AG04450 (cell line): ENCODE measurements at regions not wholly inside any gene's neighbourhood (a gene's known extent, or its start where the extent isn't known, plus 50 kb on each side); places are given as distances from the start of the nearest gene placed in this dataset.

Experiments
- CTCF ChIA-PET: fragments of 300-600, 350-600 bp; formaldehyde crosslinking; extraction: SDS; loops from one replicate; lab custom pipeline; 2022; ENCODE audit warnings: antibody characterized with exemption, inconsistent platforms; lab: Charles Lee
- POLR2A ChIA-PET: fragments of 350-600 bp; formaldehyde crosslinking; extraction: SDS; loops from one replicate; lab custom pipeline; 2021; ENCODE audit warnings: antibody characterized with exemption, inconsistent platforms; lab: Yijun Ruan, JAX
- DNase-seq: peaks from one replicate; pipeline ENCODE4 v3.0.0-alpha.2; 2011; ENCODE audit warnings: low read depth, low spot score
- H3K27ac ChIP-seq: one replicate; pipeline ENCODE4 v1.5.1; 2012; ENCODE audit warnings: low read depth, low read length, control low read depth
- H3K27me3 ChIP-seq: one replicate; pipeline ENCODE4 v1.6.0; 2012; ENCODE audit warnings: low read length; ENCODE audit not compliant: control insufficient read depth, insufficient read depth
- H3K4me3 ChIP-seq: 2 replicates; pipeline ENCODE4 v1.5.1; 2011; ENCODE audit warnings: mild to moderate bottlenecking, low read depth, low read length, control low read depth
- H3K9me3 ChIP-seq: 2 replicates; pipeline ENCODE4 v1.5.1; 2012; ENCODE audit warnings: low read length; ENCODE audit not compliant: control insufficient read depth, insufficient read depth
- CTCF ChIP-seq: IDR thresholded peaks from 2 replicates; pipeline ENCODE4 v1.5.1; 2011; ENCODE audit warnings: low read depth, low read length, control low read depth, inconsistent platforms

GRCh38 chr5:86411596-86411995 is 206.1 kb upstream of the COX7C start:
- POLR2A ChIA-PET: no interaction called here
- CTCF ChIA-PET: no interaction called here
- DNase-seq: no peak
- no peak for TF ChIP-seq CTCF
- no peak overlapping the region for H3K27ac ChIP-seq
- no peaks in the 10 kb centered on the region; the same call in 1 of the 2 replicates for H3K9me3 ChIP-seq
- no peak overlapping the region for H3K4me3 ChIP-seq
- no peaks in the 10 kb centered on the region for H3K27me3 ChIP-seq

GRCh38 chr5:86427158-86427557 is 190.6 kb upstream of the COX7C start:
- no peak for DNase-seq
- H3K27ac ChIP-seq: no peak overlapping the region
- CTCF ChIA-PET: no interaction called here
- POLR2A ChIA-PET: no interaction called here
- H3K4me3 ChIP-seq: no peak overlapping the region
- H3K9me3 ChIP-seq: no peaks in the 10 kb centered on the region
- no peak for TF ChIP-seq CTCF
- H3K27me3 ChIP-seq: no peaks in the 10 kb centered on the region

DNA sequence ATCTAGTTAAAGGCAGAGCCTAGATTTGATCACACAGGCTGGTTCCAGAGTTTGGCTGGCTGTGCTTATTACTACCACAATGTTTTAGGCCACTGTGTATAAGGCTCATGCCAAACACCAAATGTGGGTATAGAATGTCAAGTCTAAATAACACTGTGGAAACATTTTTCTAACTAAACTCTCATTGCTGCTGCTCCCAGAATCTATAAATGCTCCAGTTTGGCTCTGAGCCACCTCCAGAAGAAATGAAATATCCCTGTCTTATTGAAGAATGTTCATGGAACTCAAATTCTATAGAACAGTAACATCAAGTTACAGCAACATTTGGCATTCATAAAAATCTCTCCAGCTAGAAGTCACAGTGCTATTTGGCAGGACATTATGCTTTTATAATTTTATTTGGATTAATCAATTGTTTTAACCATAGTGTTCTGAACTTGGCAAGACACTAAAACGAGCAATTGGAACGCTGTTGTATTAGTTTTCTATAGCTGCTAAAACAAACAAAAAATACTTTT is 178.1 kb upstream of the COX7C start:
- Histone ChIP-seq H3K27me3 (no peaks in the 10 kb centered on the region), H3K9me3 (no peaks in the 10 kb centered on the region), H3K27ac (no peak overlapping the region), H3K4me3 (no peak overlapping the region)
- TF ChIP-seq CTCF: no peak
- ChIA-PET CTCF (no interaction called here), POLR2A (no interaction called here)
- DNase-seq: no peak

- H3K27me3 ChIP-seq: no peaks in the 10 kb centered on the region
- POLR2A ChIA-PET: no interaction called here
- TF ChIP-seq CTCF: no peak
- no peak for DNase-seq
- H3K9me3 ChIP-seq: no peaks in the 10 kb centered on the region
- H3K27ac ChIP-seq: no peak overlapping the region
- H3K4me3 ChIP-seq: no peak overlapping the region
- CTCF ChIA-PET: no interaction called here
These were observed 175.6 kb upstream of the COX7C start for GRCh38 chr5:86442036-86442745.

GRCh38 chr5:86447362-86447761 is 170.4 kb upstream of the COX7C start:
- Histone ChIP-seq H3K27ac (no peak overlapping the region), H3K4me3 (no peak overlapping the region), H3K9me3 (no peaks in the 10 kb centered on the region), H3K27me3 (no peaks in the 10 kb centered on the region)
- CTCF ChIA-PET: no interaction called here
- POLR2A ChIA-PET: no interaction called here
- TF ChIP-seq CTCF: no peak
- DNase-seq: no peak
